OCI-LY7 (cell line): ENCODE measurements at regions not wholly inside any gene's neighbourhood (a gene's known extent, or its start where the extent isn't known, plus 50 kb on each side); places are given as distances from the start of the nearest gene placed in this dataset.

Source experiments
- EZH2phosphoT487 ChIP-seq: fragments of 200-600 bp; sonication (generic); IDR thresholded peaks from 2 replicates; pipeline ENCODE4 v1.6.1; 2018; ENCODE audit warnings: low read depth, borderline replicate concordance, mild to moderate bottlenecking, mixed run types, antibody characterized with exemption, low read length, moderate library complexity, mixed read lengths
- TF ChIP-seq, protein P1 (sequence below): fragments of 200-600 bp; sonication (generic); conservative IDR thresholded peaks from 2 replicates; pipeline ENCODE4 v1.5.1; 2014; ENCODE audit warnings: mild to moderate bottlenecking, antibody characterized with exemption, low read length, moderate library complexity, mixed read lengths

DNA sequence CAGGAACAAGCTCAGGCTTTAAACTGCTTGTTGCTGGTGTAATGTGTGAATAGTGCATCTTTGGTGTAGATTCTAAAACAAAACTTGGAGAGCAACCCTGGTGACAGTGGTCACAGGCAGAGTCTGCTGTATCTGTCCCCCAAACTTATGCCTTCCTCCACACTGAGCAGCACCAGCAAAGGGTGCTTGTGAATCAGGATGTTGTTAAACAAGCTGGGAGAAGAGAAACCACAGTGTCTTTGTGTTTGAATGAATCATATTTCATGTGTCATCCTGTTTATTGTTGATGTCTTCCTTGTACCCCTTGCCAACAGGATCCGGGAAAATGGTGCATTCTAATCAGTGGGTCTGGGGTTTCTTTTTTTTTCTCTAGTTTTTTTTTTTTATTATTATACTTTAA, 91.9 kb upstream of the COG2 start:
- TF ChIP-seq, protein P1, sequence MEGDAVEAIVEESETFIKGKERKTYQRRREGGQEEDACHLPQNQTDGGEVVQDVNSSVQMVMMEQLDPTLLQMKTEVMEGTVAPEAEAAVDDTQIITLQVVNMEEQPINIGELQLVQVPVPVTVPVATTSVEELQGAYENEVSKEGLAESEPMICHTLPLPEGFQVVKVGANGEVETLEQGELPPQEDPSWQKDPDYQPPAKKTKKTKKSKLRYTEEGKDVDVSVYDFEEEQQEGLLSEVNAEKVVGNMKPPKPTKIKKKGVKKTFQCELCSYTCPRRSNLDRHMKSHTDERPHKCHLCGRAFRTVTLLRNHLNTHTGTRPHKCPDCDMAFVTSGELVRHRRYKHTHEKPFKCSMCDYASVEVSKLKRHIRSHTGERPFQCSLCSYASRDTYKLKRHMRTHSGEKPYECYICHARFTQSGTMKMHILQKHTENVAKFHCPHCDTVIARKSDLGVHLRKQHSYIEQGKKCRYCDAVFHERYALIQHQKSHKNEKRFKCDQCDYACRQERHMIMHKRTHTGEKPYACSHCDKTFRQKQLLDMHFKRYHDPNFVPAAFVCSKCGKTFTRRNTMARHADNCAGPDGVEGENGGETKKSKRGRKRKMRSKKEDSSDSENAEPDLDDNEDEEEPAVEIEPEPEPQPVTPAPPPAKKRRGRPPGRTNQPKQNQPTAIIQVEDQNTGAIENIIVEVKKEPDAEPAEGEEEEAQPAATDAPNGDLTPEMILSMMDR: no peak
- no peak for TF ChIP-seq EZH2phosphoT487
